HUDEP-2 (cell line): ENCODE measurements at regions not wholly inside any gene's neighbourhood (a gene's known extent, or its start where the extent isn't known, plus 50 kb on each side); places are given as distances from the start of the nearest gene placed in this dataset.
A peak's percentile ranks its signal among the peaks of the same experiment; 100 is the strongest.
"Not testable (repeated sequence)": the region's sequence is repeated elsewhere in the genome, so short reads cannot be mapped to it uniquely, and the experiment has no call there.

Source experiments
- DNase-seq, 76 experiments: peaks; one replicate each; lab custom pipeline; 2025; ENCODE audit not compliant: unreplicated experiment in 76 of 76; lab: John Stamatoyannopoulos, UW

DNA sequence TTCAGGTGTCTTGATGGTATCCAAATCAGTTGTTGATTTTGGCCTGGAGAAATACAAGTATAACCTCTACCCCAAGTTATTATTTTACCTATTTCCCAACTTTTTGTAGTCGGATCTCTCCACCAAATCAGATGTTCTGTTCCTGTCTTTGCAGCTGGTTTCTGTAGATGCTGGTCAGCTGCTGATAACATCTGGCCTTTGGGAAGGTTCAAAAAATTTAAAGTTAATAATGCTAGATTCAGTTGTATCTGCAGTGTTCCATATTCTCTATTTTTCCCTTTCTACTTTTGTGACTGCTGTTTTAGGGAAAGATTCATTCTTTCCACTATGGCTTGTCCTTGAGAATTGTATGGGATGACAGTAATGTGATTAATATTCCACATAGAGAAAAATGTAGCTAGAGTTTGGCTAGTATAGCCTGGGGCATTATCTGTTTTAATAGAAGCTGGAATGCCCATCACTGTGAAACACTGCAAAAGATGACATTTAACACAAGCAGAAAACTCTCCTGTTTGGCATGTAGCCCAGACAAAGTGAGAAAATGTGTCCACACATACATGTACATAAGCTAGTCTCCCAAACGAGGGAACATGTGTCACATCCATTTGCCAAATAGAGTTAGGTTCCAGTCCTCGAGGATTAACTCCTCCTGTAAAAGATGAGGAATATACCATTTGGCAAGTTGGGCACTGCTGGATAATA is 99.2 kb downstream of the ZNF100 start:
- not testable (repeated sequence) for DNase-seq

DNA sequence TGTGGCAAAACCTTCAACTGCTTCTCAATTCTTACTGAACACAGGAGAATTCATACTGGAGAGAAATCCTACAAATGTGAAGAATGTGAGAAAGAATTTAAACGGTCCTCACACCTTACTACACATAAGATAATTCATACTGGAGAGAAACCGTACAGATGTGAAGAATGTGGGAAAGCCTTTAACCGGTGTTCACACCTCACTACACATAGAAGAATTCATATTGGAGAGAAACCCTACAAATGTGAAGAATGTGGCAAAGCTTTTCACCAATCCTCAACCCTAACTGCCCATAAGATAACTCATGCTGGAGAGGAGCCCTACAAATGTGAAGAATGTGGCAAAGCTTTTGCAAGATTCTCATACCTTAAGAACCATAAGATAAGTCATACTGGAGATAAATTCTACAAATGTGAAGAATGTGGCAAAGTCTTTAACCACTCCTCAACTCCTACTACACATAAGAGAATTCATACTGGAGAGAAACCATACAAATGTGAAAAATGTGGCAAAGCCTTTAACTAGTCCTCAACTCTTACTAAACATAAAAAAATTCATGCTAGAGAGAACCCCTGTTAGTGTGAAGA is 111.7 kb downstream of the ZNF100 start:
- DNase-seq, result no peak

DNA sequence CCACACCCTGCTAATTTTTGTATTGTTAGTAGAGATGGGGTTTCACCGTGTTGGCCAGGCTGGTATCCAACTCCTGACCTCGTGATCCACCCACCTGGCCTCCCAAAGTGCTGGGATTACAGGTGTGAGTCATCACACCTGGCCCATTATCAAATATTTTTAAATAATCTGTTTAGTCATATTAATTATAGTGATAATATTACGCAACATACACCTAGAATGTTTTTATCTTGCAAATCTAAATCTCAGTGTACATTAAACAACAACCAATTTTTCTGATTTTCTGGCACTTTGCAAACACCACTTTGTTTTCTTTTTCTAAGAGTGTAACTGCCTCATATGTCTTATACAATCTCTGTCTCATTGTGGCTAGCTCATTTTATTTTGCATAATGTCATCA is 115.9 kb downstream of the ZNF100 start:
- not testable (repeated sequence) for DNase-seq

DNA sequence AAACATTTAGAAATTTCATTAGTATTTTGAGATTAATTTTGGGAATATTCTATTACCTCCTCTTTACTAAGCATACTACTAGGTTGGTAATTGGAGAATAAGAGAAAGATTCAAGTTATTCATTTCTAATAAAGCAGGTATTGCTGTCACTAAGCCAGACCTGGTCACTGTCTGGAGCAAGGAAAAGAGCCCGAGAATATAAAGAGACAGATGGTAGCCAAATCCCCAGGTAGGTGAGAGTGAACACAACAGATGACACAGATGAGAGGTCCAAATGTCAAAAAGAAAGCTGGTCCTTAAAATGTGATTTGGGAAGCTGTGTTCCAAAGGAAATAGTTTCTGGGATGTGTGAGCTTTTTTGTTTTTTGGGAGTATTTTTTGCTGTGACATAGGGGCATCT is 128.6 kb downstream of the ZNF100 start:
- DNase-seq, result no peak

DNA sequence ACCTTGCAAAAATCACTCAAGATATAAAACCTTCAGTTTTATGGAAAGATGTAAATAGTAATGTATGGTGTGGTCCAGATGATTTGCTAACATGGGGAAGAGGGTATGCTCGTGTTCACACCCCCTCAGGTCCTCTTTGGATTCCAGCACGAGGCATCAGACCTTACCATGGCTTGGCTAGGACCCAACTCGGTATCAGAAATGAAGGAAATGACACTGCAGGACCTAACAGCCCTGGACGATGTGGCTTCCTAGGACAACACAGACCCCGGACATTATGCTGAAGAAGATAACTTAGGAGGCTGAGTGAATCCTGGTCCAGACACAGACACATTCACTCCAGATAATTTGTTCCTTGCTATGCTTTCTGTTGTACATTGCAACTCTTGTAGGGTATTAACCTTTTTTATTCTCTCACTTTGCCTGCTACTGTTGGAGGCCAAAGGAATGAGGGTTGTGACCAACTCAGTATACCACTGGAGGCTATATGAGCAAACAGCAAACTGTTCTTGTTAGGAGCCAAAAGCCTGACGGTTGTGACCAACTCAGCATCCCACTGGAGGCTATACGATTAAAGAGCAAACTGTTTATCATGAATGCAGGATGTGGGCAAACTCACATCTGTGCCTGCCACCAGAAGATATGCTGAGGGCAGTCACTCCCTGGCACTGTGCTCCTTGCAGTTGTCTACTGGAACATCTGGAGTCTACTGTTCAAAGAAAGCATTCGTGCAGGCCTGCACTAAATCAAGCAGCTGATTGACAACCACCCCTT is 121.7 kb downstream of the ZNF429 start:
- peak in 68 of 76 experiments; percentile 16 to 97 (median 74) for DNase-seq

DNA sequence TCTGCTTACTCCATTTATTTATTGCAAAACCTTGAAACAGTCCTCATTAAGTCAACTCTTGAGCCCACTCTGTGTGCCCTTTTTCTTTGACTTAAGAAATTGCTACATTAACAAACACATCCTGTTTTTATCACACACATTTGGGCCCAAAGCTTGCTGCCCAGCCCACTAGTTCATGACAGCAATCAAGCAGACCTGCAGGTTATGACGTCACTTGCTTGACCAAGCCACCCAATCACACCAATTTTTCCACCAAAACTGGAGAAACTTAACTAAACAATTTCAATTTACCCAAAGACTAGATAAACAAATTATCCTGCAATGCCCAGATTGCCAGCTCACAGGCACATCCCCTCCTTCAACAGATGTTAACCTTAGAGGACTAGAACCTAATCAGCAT is 120.7 kb downstream of the ZNF429 start:
- DNase-seq, result peak in 1 of 76 experiments; percentile 12

DNA sequence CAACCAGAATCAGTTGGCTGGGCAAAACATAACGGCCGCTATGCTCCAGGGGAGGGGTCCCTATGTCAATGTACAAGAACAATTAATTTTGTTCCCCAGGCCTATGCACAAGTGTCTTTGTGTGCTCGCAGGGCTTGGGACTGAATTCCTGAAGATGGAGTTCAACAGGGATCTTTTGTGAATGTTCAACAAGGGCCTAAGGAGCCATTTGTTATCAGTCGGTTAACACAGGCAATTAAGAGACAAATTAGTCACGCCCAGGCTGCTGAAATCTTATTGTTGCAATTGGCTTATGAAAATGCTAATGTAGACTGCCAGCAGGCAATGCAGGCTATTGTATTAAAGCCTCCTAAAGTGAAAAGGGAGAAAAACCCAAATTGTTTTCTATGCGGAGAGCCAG is 117.5 kb downstream of the ZNF429 start:
- no peak for DNase-seq

DNA sequence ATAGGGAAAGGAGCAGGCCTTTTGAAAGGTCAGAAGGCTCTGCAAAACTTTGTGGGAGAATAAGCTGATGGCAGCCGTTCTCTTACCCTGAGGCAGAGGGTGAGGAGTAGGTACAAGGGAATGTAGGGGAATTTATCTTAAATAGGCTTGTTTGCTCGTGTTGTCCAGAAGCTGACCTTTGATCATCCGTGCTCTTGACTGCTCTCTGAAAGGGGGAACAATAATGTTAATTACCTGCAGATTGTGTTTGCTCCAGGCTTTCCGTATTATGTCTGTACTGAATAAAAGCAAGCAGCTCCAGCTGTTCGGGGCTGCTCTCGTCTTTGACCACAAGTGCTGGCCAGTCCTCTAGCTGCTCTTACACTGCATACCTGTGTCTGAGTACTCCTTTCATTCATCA is 116.3 kb downstream of the ZNF429 start:
- no peak for DNase-seq

DNA sequence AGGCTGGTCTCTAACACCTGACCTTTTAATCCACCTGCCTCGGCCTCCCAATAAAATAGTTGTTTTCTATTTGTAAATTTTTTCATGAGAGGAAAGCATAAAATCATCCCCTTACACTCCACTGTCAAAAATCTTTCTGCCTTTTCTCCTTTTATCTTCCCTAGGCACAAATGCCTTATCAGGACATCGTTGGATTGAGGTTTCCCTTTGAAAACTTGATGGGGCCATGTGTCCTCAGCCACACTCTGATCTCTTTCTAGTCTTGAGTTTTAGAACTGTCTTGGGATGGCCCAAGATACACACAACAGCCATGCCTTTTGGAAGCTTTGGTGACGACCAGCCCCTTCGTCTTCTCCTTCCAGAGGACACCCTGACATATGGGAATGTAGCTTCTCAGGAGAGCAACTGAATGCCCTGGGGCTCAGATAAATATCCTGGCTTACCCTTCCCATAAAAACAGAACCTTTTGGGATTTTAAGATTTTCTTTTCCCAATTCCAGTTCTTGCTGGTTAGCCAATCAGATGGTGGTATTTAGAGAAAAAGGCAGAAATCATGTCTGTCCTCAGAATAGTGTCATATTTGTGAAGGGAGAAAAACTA is 112.4 kb downstream of the ZNF429 start:
- peak in 10 of 76 experiments; percentile 14 to 46 (median 22) for DNase-seq

DNA sequence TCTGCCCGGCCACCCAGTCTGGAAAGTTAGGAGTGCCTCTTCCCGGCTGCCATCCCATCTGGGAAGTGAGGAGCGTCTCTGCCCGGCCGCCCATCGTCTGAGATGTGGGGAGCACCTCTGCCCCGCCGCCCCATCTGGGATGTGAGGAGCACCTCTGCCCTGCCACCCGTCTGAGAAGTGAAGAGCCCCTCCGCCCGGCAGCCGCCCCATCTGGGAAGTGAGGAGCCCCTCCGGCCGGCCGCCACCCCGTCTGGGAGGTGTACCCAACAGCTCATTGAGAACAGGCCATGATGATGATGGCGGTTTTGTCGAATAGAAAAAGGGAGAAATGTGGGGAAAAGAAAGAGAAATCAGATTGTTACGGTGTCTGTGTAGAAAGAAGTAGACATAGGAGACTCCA is 109.4 kb downstream of the ZNF429 start:
- DNase-seq, result not testable (repeated sequence)

DNA sequence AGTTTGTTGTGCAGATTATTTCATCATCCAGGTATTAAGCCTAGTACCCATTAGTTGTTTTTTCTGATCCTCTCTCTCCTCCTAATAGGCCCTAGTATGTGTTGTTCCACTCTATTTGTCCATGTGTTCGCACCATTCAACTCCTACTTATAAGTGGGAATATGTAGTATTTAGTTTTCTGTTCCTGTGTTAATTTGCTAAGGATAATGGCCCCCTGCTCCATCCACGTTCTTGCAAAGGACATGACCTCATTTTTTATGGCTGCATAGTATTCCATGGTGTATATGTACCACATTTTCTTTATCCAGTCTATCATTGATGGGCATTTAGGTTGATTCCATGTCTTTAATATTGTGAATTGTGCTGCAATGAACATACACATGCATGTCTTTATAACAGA is 107.8 kb downstream of the ZNF429 start:
- not testable (repeated sequence) for DNase-seq

DNA sequence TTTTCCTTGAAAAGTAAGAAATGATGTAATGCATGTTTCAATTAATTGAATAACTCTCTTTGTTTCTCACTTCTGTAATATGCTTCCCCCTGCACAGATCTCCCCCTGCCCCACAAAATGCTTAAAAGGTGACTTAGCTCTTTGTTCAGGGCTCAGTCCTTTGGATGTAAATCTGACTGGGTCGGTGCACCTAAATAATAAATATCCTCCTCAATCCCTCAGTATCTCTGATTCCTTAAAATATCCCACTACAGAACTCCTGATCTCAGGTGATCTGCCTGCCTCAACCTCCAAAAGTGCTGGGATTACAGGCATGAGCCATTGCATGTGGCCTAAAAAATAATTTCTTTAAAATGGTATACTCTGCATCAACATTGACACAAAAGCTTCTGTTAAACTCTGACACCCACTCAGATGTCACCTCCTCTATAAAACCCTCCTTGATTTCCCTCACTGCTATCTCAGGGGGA is 107.0 kb downstream of the ZNF429 start:
- DNase-seq, result no peak

DNA sequence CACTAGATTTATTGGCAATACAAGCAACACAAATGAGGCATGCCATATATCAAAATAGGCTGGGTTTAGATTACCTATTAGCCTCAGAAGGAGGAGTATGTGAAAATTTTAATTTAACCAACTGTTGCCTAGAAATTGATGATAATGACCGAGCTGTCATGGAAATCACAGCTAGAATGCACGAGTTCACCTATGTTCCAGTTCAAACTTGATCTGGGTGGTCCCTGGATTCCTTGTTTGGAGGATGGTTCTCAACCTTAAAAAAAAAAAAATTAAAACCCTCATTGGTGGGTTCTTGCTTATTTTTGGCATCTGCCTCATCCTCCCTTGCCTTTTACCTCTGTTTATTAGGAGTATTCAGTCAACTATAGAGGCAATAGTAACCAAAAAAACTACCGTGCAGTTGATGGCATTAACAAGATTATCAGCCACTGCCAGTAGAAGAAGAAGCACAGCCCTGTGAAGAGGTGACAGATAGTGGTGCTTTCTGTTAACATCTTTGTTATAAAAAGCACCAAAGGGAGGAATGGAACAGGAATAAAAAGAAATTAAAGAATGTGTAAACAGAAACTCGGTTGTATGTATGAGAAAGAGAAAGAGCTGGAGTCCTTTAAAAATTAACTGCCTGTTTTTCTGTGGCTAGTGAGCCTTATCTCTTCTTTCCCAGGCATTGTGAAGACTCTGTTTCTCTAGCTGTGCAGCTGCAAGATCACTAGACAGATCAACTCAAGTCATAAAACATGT is 106.4 kb downstream of the ZNF429 start:
- peak in 17 of 76 experiments; percentile 15 to 68 (median 56) for DNase-seq

DNA sequence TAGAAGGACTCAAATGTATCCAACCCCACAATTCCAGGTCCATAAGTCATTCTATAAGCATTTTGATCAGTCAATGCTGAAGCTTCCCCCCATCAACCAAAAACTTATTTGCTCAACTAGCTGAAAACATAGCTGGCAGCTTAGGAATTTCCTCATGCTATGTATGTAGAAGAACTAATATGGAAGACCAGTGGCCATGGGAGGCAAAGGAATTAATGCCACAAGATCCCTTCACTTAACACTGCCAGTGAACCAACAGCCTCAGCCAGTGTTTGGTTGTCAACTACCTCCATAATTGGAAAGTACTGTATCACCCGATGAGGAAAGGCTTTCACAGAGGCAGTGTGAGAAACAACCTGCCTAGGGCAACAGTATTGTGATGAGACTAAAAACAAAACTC is 105.4 kb downstream of the ZNF429 start:
- DNase-seq, result no peak

DNA sequence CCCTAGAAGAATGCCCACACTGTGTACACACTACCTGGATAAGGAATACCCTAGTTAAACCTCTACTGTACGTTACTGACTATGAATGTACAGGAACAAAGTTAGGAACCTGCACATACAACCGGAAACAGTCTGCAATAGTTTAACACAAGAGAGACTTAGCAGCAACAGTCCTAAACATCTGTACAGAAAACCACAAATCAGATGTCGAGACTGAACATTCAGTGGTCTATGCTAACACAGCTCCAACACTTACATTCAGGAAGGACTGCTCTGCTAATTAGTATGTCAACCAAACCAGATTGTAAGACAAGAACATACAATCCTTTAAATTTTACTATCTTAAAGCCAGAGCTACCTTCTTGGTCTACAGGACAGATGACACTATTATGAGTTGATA is 104.9 kb downstream of the ZNF429 start:
- no peak for DNase-seq

DNA sequence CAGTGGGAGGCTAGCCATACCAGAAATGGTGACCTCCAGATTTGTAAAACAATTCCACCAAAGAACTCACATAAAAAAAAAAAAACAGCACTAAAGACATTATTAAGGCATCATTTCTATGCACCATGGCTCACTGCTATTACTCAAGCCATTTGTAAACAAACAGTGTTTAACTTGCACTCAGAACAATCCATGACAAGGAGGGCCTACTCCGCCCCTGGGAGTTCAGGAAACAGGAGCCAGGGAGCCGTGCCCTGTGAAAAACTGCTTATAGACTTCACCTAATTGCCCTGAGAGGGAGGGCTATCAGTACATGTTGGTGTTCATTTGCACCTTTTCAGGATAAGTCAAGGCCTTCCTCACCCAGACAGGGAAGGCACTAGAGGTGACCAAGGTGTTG is 103.2 kb downstream of the ZNF429 start:
- DNase-seq, result no peak

DNA sequence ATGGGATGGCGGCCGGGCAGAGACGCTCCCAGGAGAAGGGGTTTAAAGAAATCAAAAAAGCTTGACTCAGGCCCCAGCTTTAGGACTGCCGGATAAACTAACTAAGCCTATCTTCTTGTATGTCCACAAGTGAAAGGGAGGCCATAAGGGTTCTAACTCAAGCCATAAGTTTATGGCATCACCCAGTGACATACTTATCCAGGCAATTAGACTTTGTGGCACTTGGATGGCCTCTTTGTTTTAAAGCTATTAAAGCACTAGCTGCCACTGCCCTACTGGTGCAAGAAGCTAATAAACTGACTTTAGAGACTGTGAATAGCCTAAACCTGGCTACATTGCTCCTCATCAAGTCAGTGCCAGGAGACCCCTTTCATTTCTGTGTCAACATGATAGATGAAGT is 102.0 kb downstream of the ZNF429 start:
- DNase-seq, result no peak

DNA sequence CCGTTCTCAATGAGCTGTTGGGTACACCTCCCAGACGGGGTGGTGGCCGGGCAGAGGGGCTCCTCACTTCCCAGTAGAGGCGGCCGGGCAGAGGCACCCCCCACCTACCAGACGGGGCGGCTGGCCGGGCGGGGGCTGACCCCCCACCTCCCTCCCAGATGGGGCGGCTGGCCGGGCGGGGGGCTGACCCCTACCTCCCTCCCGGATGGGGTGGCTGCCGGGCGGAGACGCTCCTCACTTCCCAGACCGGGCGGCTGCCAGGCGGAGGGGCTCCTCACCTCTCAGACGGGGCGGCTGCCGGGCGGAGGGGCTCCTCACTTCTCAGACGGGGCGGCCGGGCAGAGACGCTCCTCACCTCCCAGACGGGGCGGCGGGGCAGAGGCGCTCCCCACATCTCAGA is 101.6 kb downstream of the ZNF429 start:
- DNase-seq, result not testable (repeated sequence)

DNA sequence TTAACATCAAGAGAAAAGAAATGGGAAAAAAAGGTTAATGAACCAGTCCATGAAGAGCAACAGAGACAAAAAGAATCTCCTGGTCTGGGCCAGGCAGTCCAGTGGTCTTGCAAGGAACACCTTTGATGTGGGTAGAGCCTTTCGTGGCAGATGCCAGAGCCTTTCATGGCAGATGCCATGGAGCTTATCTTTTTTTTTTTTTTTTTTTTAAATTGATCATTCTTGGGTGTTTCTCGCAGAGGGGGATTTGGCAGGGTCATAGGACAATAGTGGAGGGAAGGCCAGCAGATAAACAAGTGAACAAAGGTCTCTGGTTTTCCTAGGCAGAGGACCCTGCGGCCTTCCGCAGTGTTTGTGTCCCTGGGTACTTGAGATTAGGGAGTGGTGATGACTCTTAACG is 100.9 kb downstream of the ZNF429 start:
- peak in 3 of 76 experiments; percentile 9 to 46 (median 21) for DNase-seq

DNA sequence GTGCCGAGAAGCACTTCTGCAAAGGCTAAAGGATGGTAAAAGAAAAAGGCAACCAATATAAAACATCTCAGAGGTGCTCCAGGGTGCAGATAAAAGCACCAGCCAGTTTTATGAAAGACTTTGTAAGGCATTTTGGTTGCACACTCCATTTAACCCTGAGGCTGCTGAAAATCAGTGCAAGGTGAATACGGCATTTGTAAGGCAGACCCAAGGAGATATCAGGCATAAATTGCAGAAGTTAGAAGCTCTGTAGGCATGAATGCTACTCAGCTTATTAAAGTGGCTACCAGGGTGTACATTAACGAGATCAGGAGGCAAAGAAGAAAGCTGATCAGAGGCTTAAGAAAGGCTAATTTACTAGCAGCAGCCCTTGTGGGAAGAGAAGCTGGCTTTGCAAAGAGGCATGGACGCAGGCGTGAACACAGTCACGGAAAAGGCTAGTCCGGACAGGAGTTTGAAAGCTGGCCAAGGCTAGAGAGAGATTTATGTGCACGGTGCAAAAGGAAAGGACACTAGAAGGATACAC is 99.6 kb downstream of the ZNF429 start:
- DNase-seq, result no peak
